GM20000 (cell line): ENCODE measurements at regions not wholly inside any gene's neighbourhood (a gene's known extent, or its start where the extent isn't known, plus 50 kb on each side); places are given as distances from the start of the nearest gene placed in this dataset.

Experiments
- DNase-seq: peaks from one replicate; pipeline ENCODE4 v3.0.0; 2012; ENCODE audit warnings: low spot score
- TF ChIP-seq, protein P1 (sequence below): IDR thresholded peaks from 2 replicates; pipeline ENCODE4 v1.5.1; 2012; ENCODE audit warnings: mild to moderate bottlenecking, control low read depth; ENCODE audit errors: extremely low read depth, missing control alignments

GRCh38 chr20:48015141-48015910, 230.0 kb upstream of the SULF2 start:
- no peak for DNase-seq
- TF ChIP-seq, protein P1, sequence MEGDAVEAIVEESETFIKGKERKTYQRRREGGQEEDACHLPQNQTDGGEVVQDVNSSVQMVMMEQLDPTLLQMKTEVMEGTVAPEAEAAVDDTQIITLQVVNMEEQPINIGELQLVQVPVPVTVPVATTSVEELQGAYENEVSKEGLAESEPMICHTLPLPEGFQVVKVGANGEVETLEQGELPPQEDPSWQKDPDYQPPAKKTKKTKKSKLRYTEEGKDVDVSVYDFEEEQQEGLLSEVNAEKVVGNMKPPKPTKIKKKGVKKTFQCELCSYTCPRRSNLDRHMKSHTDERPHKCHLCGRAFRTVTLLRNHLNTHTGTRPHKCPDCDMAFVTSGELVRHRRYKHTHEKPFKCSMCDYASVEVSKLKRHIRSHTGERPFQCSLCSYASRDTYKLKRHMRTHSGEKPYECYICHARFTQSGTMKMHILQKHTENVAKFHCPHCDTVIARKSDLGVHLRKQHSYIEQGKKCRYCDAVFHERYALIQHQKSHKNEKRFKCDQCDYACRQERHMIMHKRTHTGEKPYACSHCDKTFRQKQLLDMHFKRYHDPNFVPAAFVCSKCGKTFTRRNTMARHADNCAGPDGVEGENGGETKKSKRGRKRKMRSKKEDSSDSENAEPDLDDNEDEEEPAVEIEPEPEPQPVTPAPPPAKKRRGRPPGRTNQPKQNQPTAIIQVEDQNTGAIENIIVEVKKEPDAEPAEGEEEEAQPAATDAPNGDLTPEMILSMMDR = no peak

DNA sequence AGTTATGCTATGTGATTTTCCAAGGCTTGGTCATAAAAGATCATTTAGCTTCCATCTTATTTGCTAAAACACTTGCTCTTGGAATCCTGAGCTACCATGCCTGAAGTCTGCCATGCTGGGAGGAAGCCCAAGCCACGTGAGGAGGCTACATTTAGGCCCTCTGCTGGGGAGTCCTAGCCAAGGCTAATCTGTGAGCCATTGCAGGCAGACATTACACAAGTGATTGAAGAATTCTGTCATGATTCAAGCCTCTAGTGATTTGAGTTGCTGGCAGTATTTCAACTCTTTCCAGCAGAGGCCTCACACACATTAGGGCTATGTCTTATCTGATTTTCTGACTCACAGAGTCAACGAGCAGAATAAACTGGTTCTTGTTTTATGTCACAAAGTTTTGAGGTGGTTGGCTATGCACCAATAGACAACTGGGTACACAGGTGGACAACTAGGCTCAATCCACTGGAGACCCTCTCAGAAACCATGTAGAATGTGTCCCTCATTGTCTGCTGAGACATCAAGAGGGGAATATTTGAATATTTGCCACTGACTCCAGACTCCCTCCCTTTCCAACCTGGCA, 227.2 kb upstream of the SULF2 start:
- DNase-seq = no peak
- TF ChIP-seq, protein P1 = no peak

DNA sequence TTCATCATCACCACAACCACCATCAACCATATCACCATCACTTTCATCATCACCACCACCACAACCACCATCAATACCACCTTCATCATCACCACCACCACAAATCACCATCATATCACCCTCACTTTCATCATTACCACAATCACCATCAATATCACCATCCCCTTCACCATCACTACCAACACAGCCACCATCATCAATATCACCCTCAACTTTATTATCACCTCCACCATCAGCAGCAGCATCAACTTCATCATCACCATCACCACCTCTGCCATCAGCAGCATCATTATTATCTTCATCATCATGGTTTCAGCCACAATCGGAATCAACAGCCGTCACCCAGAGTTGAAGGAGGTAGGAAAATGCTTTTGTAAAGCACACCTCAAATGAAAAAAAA, 225.7 kb upstream of the SULF2 start:
- no peak for DNase-seq
- TF ChIP-seq, protein P1 = no peak

DNA sequence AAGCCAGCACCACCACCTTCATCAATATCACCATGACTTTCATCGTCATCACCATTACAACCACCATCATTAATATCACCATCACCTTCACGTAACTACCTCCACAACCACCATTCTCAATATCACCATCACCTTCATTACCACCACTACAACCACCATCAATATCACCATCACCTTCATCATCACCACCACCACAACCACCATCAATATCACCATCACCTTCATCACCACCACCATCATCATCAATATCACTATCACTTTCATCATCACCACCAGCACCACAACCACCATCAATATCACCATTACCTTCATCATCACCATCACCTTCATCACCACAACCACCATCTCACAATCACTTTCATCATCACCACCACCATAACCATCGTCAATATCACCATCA, 225.3 kb upstream of the SULF2 start:
- DNase-seq = no peak
- TF ChIP-seq, protein P1 = no peak

DNA sequence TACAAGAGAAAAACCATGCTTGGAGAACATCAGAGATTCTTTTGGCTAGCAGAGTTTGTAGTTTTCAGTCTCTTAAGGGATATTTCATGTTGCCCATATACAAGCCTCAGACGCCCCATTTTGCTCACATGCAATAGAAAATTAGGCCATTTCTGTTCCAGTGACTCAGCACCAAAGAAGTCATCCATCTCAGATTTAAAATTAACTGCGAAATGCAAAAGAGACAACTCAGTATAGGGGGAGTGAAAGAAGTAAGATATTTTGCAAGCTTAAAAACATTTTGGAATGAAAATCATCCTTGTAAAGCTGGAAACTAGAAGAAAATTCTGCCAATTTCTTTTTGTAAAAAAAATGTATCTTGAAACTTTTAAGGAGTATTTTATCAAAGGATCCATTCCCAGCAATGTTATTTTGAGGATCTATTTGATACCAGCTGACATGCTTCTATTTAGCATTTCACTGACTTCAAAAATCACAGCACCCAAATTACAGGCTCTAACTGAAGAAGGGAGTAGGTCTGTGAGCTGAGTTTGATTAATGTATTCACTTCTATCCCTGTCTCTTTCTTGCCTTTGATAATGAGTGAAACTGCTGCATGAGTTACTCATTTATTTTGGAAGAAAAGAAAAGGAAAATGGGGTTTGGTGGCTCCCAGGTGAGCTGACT, 223.7 kb upstream of the SULF2 start:
- no peak for DNase-seq
- TF ChIP-seq, protein P1 = no peak

- no peak for DNase-seq
- TF ChIP-seq, protein P1 = no peak
Measured at GRCh38 chr20:48007351-48007750, 222.1 kb upstream of the SULF2 start.

GRCh38 chr20:48006036-48006833, 221.0 kb upstream of the SULF2 start:
- no peak for DNase-seq
- TF ChIP-seq, protein P1 = no peak
